VCaP (cell line): ENCODE measurements at regions not wholly inside any gene's neighbourhood (a gene's known extent, or its start where the extent isn't known, plus 50 kb on each side); places are given as distances from the start of the nearest gene placed in this dataset.

ENCODE experiments used
- H3K27ac ChIP-seq: fragments of 450-650 bp; 2 replicates; pipeline ENCODE4 v1.5.1; 2017
- CTCF ChIP-seq: fragments of 450-650 bp; conservative IDR thresholded peaks from 2 replicates; pipeline ENCODE4 v1.5.1; 2017; ENCODE audit warnings: mild to moderate bottlenecking, moderate library complexity

- H3K27ac ChIP-seq, result no peak overlapping the region
- TF ChIP-seq CTCF, result no peak
These were observed 68.6 kb upstream of the PLEKHG7 start for GRCh38 chr12:92634202-92634601.

GRCh38 chr12:92630968-92631367, 71.8 kb upstream of the PLEKHG7 start:
- no peak for TF ChIP-seq CTCF
- peak overlapping the region; percentile 79 for H3K27ac ChIP-seq

GRCh38 chr12:92629349-92630065, 73.3 kb upstream of the PLEKHG7 start:
- peak overlapping the region; percentile 79 for H3K27ac ChIP-seq
- no peak for TF ChIP-seq CTCF

GRCh38 chr12:92628476-92628875, 74.3 kb upstream of the PLEKHG7 start:
- no peak for TF ChIP-seq CTCF
- peak overlapping the region; percentile 79 for H3K27ac ChIP-seq

GRCh38 chr12:92627511-92627910, 75.3 kb upstream of the PLEKHG7 start:
- no peak for TF ChIP-seq CTCF
- no peak overlapping the region for H3K27ac ChIP-seq

- TF ChIP-seq CTCF, result no peak
- H3K27ac ChIP-seq, result no peak overlapping the region
These were observed 77.0 kb upstream of the PLEKHG7 start for GRCh38 chr12:92625639-92626310.

GRCh38 chr12:92624236-92624635, 78.6 kb upstream of the PLEKHG7 start:
- no peak for TF ChIP-seq CTCF
- H3K27ac ChIP-seq, result no peak overlapping the region
